Heart left ventricle (tissue), 13 donors: ENCODE measurements at regions not wholly inside any gene's neighbourhood (a gene's known extent, or its start where the extent isn't known, plus 50 kb on each side); places are given as distances from the start of the nearest gene placed in this dataset.

Experiments
- POLR2A ChIP-seq, 2 donors: fragments of 450-650 bp; IDR thresholded peaks; one replicate each; pipeline ENCODE4 v1.6.1; 2017; ENCODE audit warnings: antibody characterized with exemption in 2 of 2, mild to moderate bottlenecking in 2 of 2, moderate library complexity in 2 of 2
- TF ChIP-seq, protein P1 (sequence below), 12 donors: fragments of 200-600 bp; sonication (generic) in 4 of 12; IDR thresholded peaks; one replicate each; pipeline versions ENCODE4 v1.5.0 to v1.8.0; 2018 to 2022; ENCODE audit warnings: antibody characterized with exemption in 12 of 12, mild to moderate bottlenecking in 5 of 12
- donor health status: ischemic (EF 13 %, LVEDD 7.1; RV severe dilation, severe dysfunction).
- donor health status: DM: no; HTN: yes; CAD: no.
- donor health status: DM: no; HTN: no; CAD: no.
- donor health status: ischemic (EF 25% LVEDD 6.9; RV normal size, moderate dysfunction).
- donor health status: ischemic (EF 25% LVEDD 5.7; RV mildly dilated, moderate dysfunction).
- donor health status: ischemic (EF 35%, LVEDD 5.7; RV mildly dilated, moderate dysfunction).
- donor health status: nonischemic (EF 11% LVEDD 7.7; RV severe dilation, severe dysfunction).
- donor health status: DM: yes; HTN: yes; CAD: no.
- donor health status: PGD.
- donor health status: ischemic (EF 29% LVEDD 5.4; RV normal size, mild dysfunction).
- donor health status: nonischemic (EF 23%, LVEDD 6.1; RV moderate dilation, normal function).

GRCh38 chr4:189800545-189801088 lies 140.1 kb upstream of the FRG1 start:
- TF ChIP-seq POLR2A (IDR thresholded peaks at IDR 0.05) = no peak
- TF ChIP-seq, protein P1, sequence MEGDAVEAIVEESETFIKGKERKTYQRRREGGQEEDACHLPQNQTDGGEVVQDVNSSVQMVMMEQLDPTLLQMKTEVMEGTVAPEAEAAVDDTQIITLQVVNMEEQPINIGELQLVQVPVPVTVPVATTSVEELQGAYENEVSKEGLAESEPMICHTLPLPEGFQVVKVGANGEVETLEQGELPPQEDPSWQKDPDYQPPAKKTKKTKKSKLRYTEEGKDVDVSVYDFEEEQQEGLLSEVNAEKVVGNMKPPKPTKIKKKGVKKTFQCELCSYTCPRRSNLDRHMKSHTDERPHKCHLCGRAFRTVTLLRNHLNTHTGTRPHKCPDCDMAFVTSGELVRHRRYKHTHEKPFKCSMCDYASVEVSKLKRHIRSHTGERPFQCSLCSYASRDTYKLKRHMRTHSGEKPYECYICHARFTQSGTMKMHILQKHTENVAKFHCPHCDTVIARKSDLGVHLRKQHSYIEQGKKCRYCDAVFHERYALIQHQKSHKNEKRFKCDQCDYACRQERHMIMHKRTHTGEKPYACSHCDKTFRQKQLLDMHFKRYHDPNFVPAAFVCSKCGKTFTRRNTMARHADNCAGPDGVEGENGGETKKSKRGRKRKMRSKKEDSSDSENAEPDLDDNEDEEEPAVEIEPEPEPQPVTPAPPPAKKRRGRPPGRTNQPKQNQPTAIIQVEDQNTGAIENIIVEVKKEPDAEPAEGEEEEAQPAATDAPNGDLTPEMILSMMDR (IDR thresholded peaks at IDR 0.05) = no peak
